Nephron (organoid): ENCODE measurements at regions not wholly inside any gene's neighbourhood (a gene's known extent, or its start where the extent isn't known, plus 50 kb on each side); places are given as distances from the start of the nearest gene placed in this dataset.

ENCODE experiments used
- H3K27ac Mint-ChIP-seq, 3 experiments: 2 replicates each; pipeline ENCODE4 v1.8.0; 2020; ENCODE audit warnings: mixed read lengths in 3 of 3, mild to moderate bottlenecking in 2 of 3, moderate library complexity in 1 of 3
- H3K27me3 Mint-ChIP-seq: 2 replicates; pipeline ENCODE4 v1.8.0; 2021; ENCODE audit warnings: low read depth, mild to moderate bottlenecking, moderate library complexity, mixed read lengths
- H3K36me3 Mint-ChIP-seq: 2 replicates; pipeline ENCODE4 v1.8.0; 2020; ENCODE audit warnings: low read depth, mixed read lengths
- H3K4me1 Mint-ChIP-seq: 2 replicates; pipeline ENCODE4 v1.8.0; 2020; ENCODE audit warnings: mixed read lengths
- H3K4me3 Mint-ChIP-seq, 3 experiments: 2 replicates each; pipeline ENCODE4 v1.8.0; 2020; ENCODE audit warnings: mild to moderate bottlenecking in 3 of 3, mixed read lengths in 3 of 3, moderate library complexity in 2 of 3
- H3K9me3 Mint-ChIP-seq: 2 replicates; pipeline ENCODE4 v1.8.0; 2020; ENCODE audit warnings: mixed read lengths
- TF ChIP-seq, protein P1 (sequence below), 3 experiments: fragments of 200-600 bp; sonication (generic); IDR thresholded peaks; one replicate each; pipeline ENCODE4 v1.5.0; 2021; ENCODE audit warnings: antibody characterized with exemption in 3 of 3; ENCODE audit not compliant: unreplicated experiment in 3 of 3

- Mint-ChIP-seq H3K27ac (no peak overlapping the region), H3K4me3 (no peak overlapping the region), H3K27me3 (no peaks in the 10 kb centered on the region), H3K9me3 (no peaks in the 10 kb centered on the region), H3K4me1 (no peaks in the 10 kb centered on the region), H3K36me3 (no peaks in the 10 kb centered on the region)
- TF ChIP-seq, protein P1, sequence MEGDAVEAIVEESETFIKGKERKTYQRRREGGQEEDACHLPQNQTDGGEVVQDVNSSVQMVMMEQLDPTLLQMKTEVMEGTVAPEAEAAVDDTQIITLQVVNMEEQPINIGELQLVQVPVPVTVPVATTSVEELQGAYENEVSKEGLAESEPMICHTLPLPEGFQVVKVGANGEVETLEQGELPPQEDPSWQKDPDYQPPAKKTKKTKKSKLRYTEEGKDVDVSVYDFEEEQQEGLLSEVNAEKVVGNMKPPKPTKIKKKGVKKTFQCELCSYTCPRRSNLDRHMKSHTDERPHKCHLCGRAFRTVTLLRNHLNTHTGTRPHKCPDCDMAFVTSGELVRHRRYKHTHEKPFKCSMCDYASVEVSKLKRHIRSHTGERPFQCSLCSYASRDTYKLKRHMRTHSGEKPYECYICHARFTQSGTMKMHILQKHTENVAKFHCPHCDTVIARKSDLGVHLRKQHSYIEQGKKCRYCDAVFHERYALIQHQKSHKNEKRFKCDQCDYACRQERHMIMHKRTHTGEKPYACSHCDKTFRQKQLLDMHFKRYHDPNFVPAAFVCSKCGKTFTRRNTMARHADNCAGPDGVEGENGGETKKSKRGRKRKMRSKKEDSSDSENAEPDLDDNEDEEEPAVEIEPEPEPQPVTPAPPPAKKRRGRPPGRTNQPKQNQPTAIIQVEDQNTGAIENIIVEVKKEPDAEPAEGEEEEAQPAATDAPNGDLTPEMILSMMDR (IDR thresholded peaks at IDR 0.05; ENCODE audit: unreplicated experiment in 3 of 3): no peak
Observed at GRCh38 chr2:14330884-14331283, 301.6 kb upstream of the LRATD1 start.

DNA sequence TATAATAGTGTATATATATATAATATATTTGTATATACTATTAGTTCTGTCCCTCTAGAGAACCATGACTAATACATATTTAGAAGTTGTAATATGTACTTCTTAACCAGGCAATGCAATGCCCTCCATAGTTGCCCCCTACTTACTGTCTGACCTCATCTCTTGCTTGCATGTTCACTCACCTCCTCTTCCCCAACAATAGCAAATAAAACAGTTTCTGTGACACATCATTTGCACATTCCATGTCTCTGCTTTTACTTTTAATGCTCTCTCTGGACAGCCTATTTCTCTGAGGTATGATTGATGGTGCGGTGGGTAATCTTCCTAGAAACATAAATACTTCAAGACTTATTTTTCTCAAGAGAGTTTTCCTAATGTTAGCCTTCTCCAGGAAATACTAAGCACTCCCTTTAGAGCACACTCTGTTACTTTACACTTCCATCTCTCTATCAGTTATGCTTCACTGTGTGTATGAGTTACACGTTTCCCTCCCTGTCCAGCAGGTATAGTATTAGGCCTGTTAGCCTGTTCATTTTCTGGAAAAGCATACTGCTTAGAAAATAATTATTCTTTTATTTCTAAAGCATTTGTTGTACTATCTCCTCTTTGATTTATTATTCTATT is 295.6 kb upstream of the LRATD1 start:
- Mint-ChIP-seq H3K4me1 (no peaks in the 10 kb centered on the region), H3K9me3 (peaks cover 6% of the 10 kb centered on the region), H3K27ac (no peak overlapping the region), H3K36me3 (no peaks in the 10 kb centered on the region), H3K4me3 (no peak overlapping the region), H3K27me3 (no peaks in the 10 kb centered on the region)
- TF ChIP-seq, protein P1 (IDR thresholded peaks at IDR 0.05; ENCODE audit: unreplicated experiment in 3 of 3): no peak

GRCh38 chr2:14340703-14341102 is 291.8 kb upstream of the LRATD1 start:
- Mint-ChIP-seq H3K27ac (no peak overlapping the region), H3K36me3 (no peaks in the 10 kb centered on the region), H3K4me1 (no peaks in the 10 kb centered on the region), H3K4me3 (no peak overlapping the region), H3K9me3 (peaks cover 6% of the 10 kb centered on the region), H3K27me3 (no peaks in the 10 kb centered on the region)
- TF ChIP-seq, protein P1 (IDR thresholded peaks at IDR 0.05; ENCODE audit: unreplicated experiment in 3 of 3): no peak

GRCh38 chr2:14342313-14342712 is 290.2 kb upstream of the LRATD1 start:
- TF ChIP-seq, protein P1 (IDR thresholded peaks at IDR 0.05; ENCODE audit: unreplicated experiment in 3 of 3): no peak
- Mint-ChIP-seq H3K27me3 (no peaks in the 10 kb centered on the region), H3K4me3 (no peak overlapping the region)

GRCh38 chr2:14344355-14344754 is 288.2 kb upstream of the LRATD1 start:
- no peak overlapping the region for H3K4me3 Mint-ChIP-seq
- H3K27ac Mint-ChIP-seq: no peak overlapping the region
- H3K4me1 Mint-ChIP-seq: no peaks in the 10 kb centered on the region
- no peaks in the 10 kb centered on the region for H3K36me3 Mint-ChIP-seq
- H3K27me3 Mint-ChIP-seq: no peaks in the 10 kb centered on the region
- H3K9me3 Mint-ChIP-seq: no peaks in the 10 kb centered on the region
- TF ChIP-seq, protein P1 (IDR thresholded peaks at IDR 0.05; ENCODE audit: unreplicated experiment in 3 of 3): no peak

More at GRCh38 chr2:14342313-14342712, 290.2 kb upstream of the LRATD1 start:
- Mint-ChIP-seq H3K9me3 (peaks cover 6% of the 10 kb centered on the region), H3K36me3 (no peaks in the 10 kb centered on the region), H3K4me1 (no peaks in the 10 kb centered on the region), H3K27ac (no peak overlapping the region)

DNA sequence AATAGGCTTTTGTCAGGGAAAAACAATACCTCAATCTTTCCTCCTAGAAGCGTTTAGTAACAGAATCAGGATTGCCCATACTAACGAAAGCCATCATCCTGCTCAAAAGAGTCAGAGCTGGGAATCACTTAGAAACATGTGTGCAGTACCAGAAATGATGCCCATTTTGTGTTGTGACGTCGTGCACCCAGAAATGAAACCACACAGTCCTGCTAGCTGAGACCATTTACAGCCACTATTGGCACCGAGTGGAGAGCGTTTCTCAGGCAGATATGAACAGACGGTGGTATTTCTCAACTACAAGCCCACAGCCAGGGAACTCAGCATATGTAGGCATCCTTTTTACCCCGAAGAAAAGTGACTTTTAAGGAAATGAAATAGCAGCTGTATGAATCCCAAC is 284.3 kb upstream of the LRATD1 start:
- Mint-ChIP-seq H3K36me3 (no peaks in the 10 kb centered on the region), H3K27ac (no peak overlapping the region), H3K9me3 (no peaks in the 10 kb centered on the region)

More for the DNA sequence above, 284.3 kb upstream of the LRATD1 start:
- Mint-ChIP-seq H3K4me3 (no peak overlapping the region), H3K4me1 (no peaks in the 10 kb centered on the region), H3K27me3 (no peaks in the 10 kb centered on the region)
- TF ChIP-seq, protein P1 (IDR thresholded peaks at IDR 0.05; ENCODE audit: unreplicated experiment in 3 of 3): no peak
